ENCODE measurements at regions not wholly inside any gene's neighbourhood (a gene's known extent, or its start where the extent isn't known, plus 50 kb on each side); places are given as distances from the start of the nearest gene placed in this dataset.

DNA sequence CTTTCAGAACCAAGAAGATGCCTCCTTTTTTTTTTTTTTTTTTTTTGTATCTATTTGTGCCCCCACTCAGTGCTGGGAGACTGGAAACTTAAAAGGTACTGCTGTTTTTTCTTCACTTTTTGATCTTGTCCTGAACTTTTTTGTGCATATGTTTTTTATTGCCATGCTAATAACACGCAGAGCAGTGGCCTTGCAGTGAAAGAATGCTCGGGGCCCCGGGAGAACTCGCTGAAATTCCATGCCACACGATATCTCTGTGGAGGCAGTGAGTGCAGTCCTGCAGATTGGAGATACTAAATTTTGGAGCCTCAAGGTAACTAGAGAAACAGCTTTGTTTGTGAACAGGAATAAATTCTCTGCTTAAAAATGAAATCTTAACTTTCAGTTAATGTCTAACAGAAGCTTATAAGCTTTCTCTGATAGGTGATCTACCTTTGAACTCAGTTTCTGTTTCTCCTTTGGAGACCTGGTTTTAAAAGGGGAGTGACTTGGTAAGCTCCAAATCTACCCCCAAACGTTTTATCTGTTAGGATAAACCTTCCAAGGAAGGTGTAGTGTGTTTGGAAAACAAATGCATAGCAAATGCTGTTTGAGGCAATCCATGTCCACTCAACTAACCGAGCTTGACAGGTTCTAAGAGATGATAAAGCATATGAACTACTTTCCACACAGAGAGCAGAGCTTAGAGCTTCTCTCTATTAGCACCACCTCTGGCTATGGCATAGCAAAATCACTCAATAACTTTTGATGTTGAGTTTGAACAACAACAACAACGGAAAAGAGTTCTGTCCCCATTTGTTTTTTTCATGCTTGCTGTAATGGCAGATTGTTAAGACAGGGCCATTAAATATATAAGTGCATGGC, 113.7 kb upstream of the PLXNA2 start:
- no peaks in the 10 kb centered on the region for H4K20me1 ChIP-seq (ENCODE audit: insufficient read depth, low read length)
- intact Hi-C loops (cut with micrococcal nuclease): no loop called here
- no peaks in the 10 kb centered on the region for H3K4me1 ChIP-seq (ENCODE audit: control insufficient read depth in 1 of 2, insufficient read depth in 2 of 2, low read length in 2 of 2)
- H3K9me3 ChIP-seq (replicated peaks in 1 of 2; ENCODE audit: control insufficient read depth in 1 of 2, insufficient read depth in 1 of 2, low read length in 2 of 2): no peaks in the 10 kb centered on the region
- Mint-ChIP-seq H3K27ac (no peak overlapping the region), H3K4me1 (no peaks in the 10 kb centered on the region), H3K36me3 (no peaks in the 10 kb centered on the region), H3K9me3 (peaks cover 0 to 9% (median 4%) of the 10 kb centered on the region in 7 donors), H3K4me3 (no peak overlapping the region), H3K27me3 (ENCODE audit: low read depth in 3 of 3) (peaks cover 2 to 6% (median 3%) of the 10 kb centered on the region in 3 donors)
- H3K36me3 ChIP-seq (replicated peaks in 1 of 2; ENCODE audit: control insufficient read depth in 1 of 2, insufficient read depth in 2 of 2, low read length in 2 of 2): no peaks in the 10 kb centered on the region
- H3K9ac ChIP-seq (ENCODE audit: insufficient read depth, low read length, poor library complexity, severe bottlenecking): no peak overlapping the region
- no peak overlapping the region for H2AFZ ChIP-seq (ENCODE audit: insufficient read depth, low read depth, low read length, poor library complexity, severe bottlenecking)
- no peak overlapping the region for H3K4me2 ChIP-seq (replicated peaks; ENCODE audit: extremely low read depth, low read length, poor library complexity, severe bottlenecking)
- TF ChIP-seq, protein P1, sequence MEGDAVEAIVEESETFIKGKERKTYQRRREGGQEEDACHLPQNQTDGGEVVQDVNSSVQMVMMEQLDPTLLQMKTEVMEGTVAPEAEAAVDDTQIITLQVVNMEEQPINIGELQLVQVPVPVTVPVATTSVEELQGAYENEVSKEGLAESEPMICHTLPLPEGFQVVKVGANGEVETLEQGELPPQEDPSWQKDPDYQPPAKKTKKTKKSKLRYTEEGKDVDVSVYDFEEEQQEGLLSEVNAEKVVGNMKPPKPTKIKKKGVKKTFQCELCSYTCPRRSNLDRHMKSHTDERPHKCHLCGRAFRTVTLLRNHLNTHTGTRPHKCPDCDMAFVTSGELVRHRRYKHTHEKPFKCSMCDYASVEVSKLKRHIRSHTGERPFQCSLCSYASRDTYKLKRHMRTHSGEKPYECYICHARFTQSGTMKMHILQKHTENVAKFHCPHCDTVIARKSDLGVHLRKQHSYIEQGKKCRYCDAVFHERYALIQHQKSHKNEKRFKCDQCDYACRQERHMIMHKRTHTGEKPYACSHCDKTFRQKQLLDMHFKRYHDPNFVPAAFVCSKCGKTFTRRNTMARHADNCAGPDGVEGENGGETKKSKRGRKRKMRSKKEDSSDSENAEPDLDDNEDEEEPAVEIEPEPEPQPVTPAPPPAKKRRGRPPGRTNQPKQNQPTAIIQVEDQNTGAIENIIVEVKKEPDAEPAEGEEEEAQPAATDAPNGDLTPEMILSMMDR (IDR thresholded peaks at IDR 0.05): no peak
- WGBS (ENCODE audit: insufficient coverage): 69% methylated on average over 5 of the region's 8 CpGs
- H3K79me2 ChIP-seq (ENCODE audit: insufficient read depth, low read length): no peaks in the 10 kb centered on the region
- no peak overlapping the region for H3K27ac ChIP-seq (ENCODE audit: low read depth in 1 of 2, low read length in 2 of 2)
- H3K4me3 ChIP-seq (replicated peaks in 1 of 3; ENCODE audit: low read depth in 2 of 3, low read length in 3 of 3): no peak overlapping the region
- H3K27me3 ChIP-seq (ENCODE audit: control insufficient read depth in 2 of 2, insufficient read depth in 2 of 2, low read length in 2 of 2): no peaks in the 10 kb centered on the region
- DNase-seq: no peak

DNA sequence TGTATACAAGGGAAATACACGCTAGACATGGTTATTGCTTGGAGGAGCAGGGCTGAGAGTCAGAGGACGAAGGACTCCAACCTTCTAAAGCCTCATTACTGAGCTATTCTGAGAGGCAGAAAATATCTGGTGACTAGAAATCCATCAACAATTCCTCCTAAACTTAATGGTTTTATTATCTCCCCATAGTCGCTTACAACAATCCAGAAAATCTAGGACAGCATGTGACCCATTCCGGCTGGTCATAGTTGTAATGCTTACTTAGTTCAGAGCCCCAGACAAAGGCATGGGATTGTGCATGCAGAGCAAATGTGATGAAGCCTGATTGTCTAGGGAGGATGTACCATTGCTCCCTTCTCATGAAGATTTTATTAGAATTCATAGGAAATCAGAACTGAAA, 114.5 kb upstream of the PLXNA2 start:
- intact Hi-C loops (cut with micrococcal nuclease): no loop called here
- WGBS (ENCODE audit: insufficient coverage): 100% methylated on average over 1 of the region's 4 CpGs
- no peaks in the 10 kb centered on the region for H3K36me3 Mint-ChIP-seq
- Histone ChIP-seq H4K20me1 (ENCODE audit: insufficient read depth, low read length) (no peaks in the 10 kb centered on the region), H2AFZ (ENCODE audit: insufficient read depth, low read depth, low read length, poor library complexity, severe bottlenecking) (no peak overlapping the region), H3K4me2 (replicated peaks; ENCODE audit: extremely low read depth, low read length, poor library complexity, severe bottlenecking) (no peak overlapping the region), H3K9me3 (replicated peaks in 1 of 2; ENCODE audit: control insufficient read depth in 1 of 2, insufficient read depth in 1 of 2, low read length in 2 of 2) (no peaks in the 10 kb centered on the region), H3K4me3 (replicated peaks in 1 of 3; ENCODE audit: low read depth in 2 of 3, low read length in 3 of 3) (no peak overlapping the region), H3K4me1 (ENCODE audit: control insufficient read depth in 1 of 2, insufficient read depth in 2 of 2, low read length in 2 of 2) (no peaks in the 10 kb centered on the region), H3K79me2 (ENCODE audit: insufficient read depth, low read length) (no peaks in the 10 kb centered on the region), H3K9ac (ENCODE audit: insufficient read depth, low read length, poor library complexity, severe bottlenecking) (no peak overlapping the region), H3K27me3 (ENCODE audit: control insufficient read depth in 2 of 2, insufficient read depth in 2 of 2, low read length in 2 of 2) (no peaks in the 10 kb centered on the region), H3K27ac (ENCODE audit: low read depth in 1 of 2, low read length in 2 of 2) (no peak overlapping the region), H3K36me3 (replicated peaks in 1 of 2; ENCODE audit: control insufficient read depth in 1 of 2, insufficient read depth in 2 of 2, low read length in 2 of 2) (no peaks in the 10 kb centered on the region)
- H3K27me3 Mint-ChIP-seq (ENCODE audit: low read depth in 3 of 3): peaks cover 3 to 6% (median 4%) of the 10 kb centered on the region in 3 donors
- TF ChIP-seq, protein P1 (IDR thresholded peaks at IDR 0.05): no peak
- no peak overlapping the region for H3K4me3 Mint-ChIP-seq
- H3K9me3 Mint-ChIP-seq: peaks cover 0 to 9% (median 3%) of the 10 kb centered on the region in 7 donors
- no peak overlapping the region for H3K27ac Mint-ChIP-seq
- no peak for DNase-seq
- H3K4me1 Mint-ChIP-seq: no peaks in the 10 kb centered on the region
